Esophagus muscularis mucosa (tissue), 4 donors: ENCODE measurements at regions not wholly inside any gene's neighbourhood (a gene's known extent, or its start where the extent isn't known, plus 50 kb on each side); places are given as distances from the start of the nearest gene placed in this dataset.

Experiments
- DNase-seq: peaks from one replicate; pipeline ENCODE4 v3.0.0-alpha.2; 2017; ENCODE audit errors: extremely low spot score
- H3K27ac ChIP-seq, 4 donors: fragments of 200-600 bp; sonication (generic); replicated peaks in 1 of 4; 1 replicate in 3 of 4; 2 replicates in 1 of 4; pipeline ENCODE4 v1.5.1; 2016 to 2019; ENCODE audit warnings: mild to moderate bottlenecking in 1 of 4
- H3K27me3 ChIP-seq, 4 donors: fragments of 200-600 bp; sonication (generic); one replicate each; pipeline versions ENCODE4 v1.5.1 to v1.6.0; 2016 to 2019
- H3K36me3 ChIP-seq, 4 donors: fragments of 200-600 bp; sonication (generic); one replicate each; pipeline ENCODE4 v1.5.1; 2016 to 2019
- H3K4me1 ChIP-seq, 4 donors: fragments of 200-600 bp; sonication (generic); one replicate each; pipeline ENCODE4 v1.5.1; 2016 to 2019
- H3K4me3 ChIP-seq, 4 donors: fragments of 200-600 bp; sonication (generic); 1 replicate in 2 of 4; 2 replicates in 2 of 4; pipeline ENCODE4 v1.5.1; 2016 to 2019; ENCODE audit warnings: mild to moderate bottlenecking in 4 of 4, moderate library complexity in 1 of 4
- H3K9me3 ChIP-seq, 4 donors: fragments of 200-600 bp; sonication (generic); 1 replicate in 3 of 4; 2 replicates in 1 of 4; pipeline ENCODE4 v1.5.1; 2016 to 2019
- CTCF ChIP-seq, 3 experiments: fragments of 200-600 bp in 2 of 3; fragments of 450-650 bp in 1 of 3; sonication (generic) in 2 of 3; IDR thresholded peaks; one replicate each; pipeline ENCODE4 v1.5.1; 2017 to 2019; ENCODE audit warnings: antibody characterized with exemption in 3 of 3, mild to moderate bottlenecking in 2 of 3, moderate library complexity in 1 of 3
- EP300 ChIP-seq: sonication (generic); formaldehyde crosslinking; IDR thresholded peaks from one replicate; pipeline ENCODE4 v1.6.1; 2017; ENCODE audit warnings: antibody characterized with exemption
- POLR2A ChIP-seq: fragments of 450-650 bp; IDR thresholded peaks from one replicate; pipeline ENCODE4 v1.6.1; 2017; ENCODE audit warnings: antibody characterized with exemption, moderate library complexity, mild to moderate bottlenecking, low read depth
- POLR2AphosphoS5 ChIP-seq, 2 donors: sonication (generic); formaldehyde crosslinking; IDR thresholded peaks; one replicate each; pipeline ENCODE4 v1.6.1; 2017; ENCODE audit warnings: antibody characterized with exemption in 2 of 2
- WGBS: methylation state at CpG from one replicate; pipeline ENCODE4 v1.1.5; 2018; 5-methylcytosine and 5-hydroxymethylcytosine counted together
- intact Hi-C: fragments of 100-400 bp; cut with DNase I; formaldehyde crosslinking; loops from one replicate; pipeline ENCODE4 v1.15.1; 2023

- Histone ChIP-seq H3K27ac (no peak overlapping the region), H3K9me3 (no peaks in the 10 kb centered on the region), H3K4me1 (no peaks in the 10 kb centered on the region), H3K27me3 (no peaks in the 10 kb centered on the region), H3K36me3 (no peaks in the 10 kb centered on the region), H3K4me3 (no peak overlapping the region)
- no peak for DNase-seq
- TF ChIP-seq POLR2AphosphoS5 (IDR thresholded peaks at IDR 0.05) (no peak), EP300 (no peak), POLR2A (no peak), CTCF (IDR thresholded peaks at IDR 0.05) (no peak)
- WGBS: 2% methylated on average over 15 of the region's 15 CpGs
- intact Hi-C loops: no loop called here
These were observed 82.2 kb upstream of the RNU2-1 start for GRCh38 chr17:43315858-43316521.

- no peaks in the 10 kb centered on the region for H3K36me3 ChIP-seq
- intact Hi-C loops: no loop called here
- H3K27me3 ChIP-seq: no peaks in the 10 kb centered on the region
- no peak overlapping the region for H3K4me3 ChIP-seq
- no peaks in the 10 kb centered on the region for H3K4me1 ChIP-seq
- WGBS: 0% methylated on average over 20 of the region's 32 CpGs
- H3K27ac ChIP-seq: no peak overlapping the region
- TF ChIP-seq POLR2A (no peak), CTCF (IDR thresholded peaks at IDR 0.05) (no peak), POLR2AphosphoS5 (IDR thresholded peaks at IDR 0.05) (no peak), EP300 (no peak)
- DNase-seq: no peak
- no peaks in the 10 kb centered on the region for H3K9me3 ChIP-seq
These were observed 81.6 kb upstream of the RNU2-1 start for GRCh38 chr17:43315369-43315768.

- DNase-seq: no peak
- Histone ChIP-seq H3K27ac (no peak overlapping the region), H3K4me3 (no peak overlapping the region), H3K36me3 (no peaks in the 10 kb centered on the region), H3K9me3 (no peaks in the 10 kb centered on the region), H3K27me3 (no peaks in the 10 kb centered on the region), H3K4me1 (no peaks in the 10 kb centered on the region)
- intact Hi-C loops: no loop called here
- 93% methylated on average over 2 of the region's 3 CpGs for WGBS
- no peak for TF ChIP-seq POLR2A
- no peak for TF ChIP-seq POLR2AphosphoS5 (IDR thresholded peaks at IDR 0.05)
- TF ChIP-seq CTCF (IDR thresholded peaks at IDR 0.05): no peak
- no peak for TF ChIP-seq EP300
These were observed 80.8 kb upstream of the RNU2-1 start for GRCh38 chr17:43314611-43315011.

- WGBS: 97% methylated on average over 5 of the region's 5 CpGs
- Histone ChIP-seq H3K9me3 (no peaks in the 10 kb centered on the region), H3K4me1 (no peaks in the 10 kb centered on the region), H3K36me3 (no peaks in the 10 kb centered on the region), H3K27ac (no peak overlapping the region), H3K4me3 (no peak overlapping the region), H3K27me3 (no peaks in the 10 kb centered on the region)
- TF ChIP-seq POLR2AphosphoS5 (IDR thresholded peaks at IDR 0.05) (no peak), POLR2A (no peak), CTCF (IDR thresholded peaks at IDR 0.05) (no peak), EP300 (no peak)
- intact Hi-C loops: no loop called here
- DNase-seq: no peak
These were observed 78.2 kb upstream of the RNU2-1 start for GRCh38 chr17:43312011-43312410.
